Stimulated activated naive CD8-positive, alpha-beta T cell treated with anti-CD3 and anti-CD28 coated beads, Interleukin-15, Interleukin-2, amounts not matched to agents 100 ng/mL and 50 ng/mL, for 24 hours (primary cell): ENCODE measurements at regions not wholly inside any gene's neighbourhood (a gene's known extent, or its start where the extent isn't known, plus 50 kb on each side); places are given as distances from the start of the nearest gene placed in this dataset.

ENCODE experiments used
- H3K27ac Mint-ChIP-seq: one replicate; pipeline ENCODE4 v1.8.0; 2021; ENCODE audit warnings: mild to moderate bottlenecking, mixed read lengths
- H3K27me3 Mint-ChIP-seq: one replicate; pipeline ENCODE4 v1.8.0; 2021; ENCODE audit warnings: mixed read lengths
- H3K36me3 Mint-ChIP-seq: one replicate; pipeline ENCODE4 v1.8.0; 2021; ENCODE audit warnings: low read depth, mixed read lengths
- H3K4me1 Mint-ChIP-seq: one replicate; pipeline ENCODE4 v1.8.0; 2021; ENCODE audit warnings: low read depth, mixed read lengths
- H3K4me3 Mint-ChIP-seq: one replicate; pipeline ENCODE4 v1.8.0; 2021; ENCODE audit warnings: mild to moderate bottlenecking, mixed read lengths
- H3K9me3 Mint-ChIP-seq: one replicate; pipeline ENCODE4 v1.8.0; 2021; ENCODE audit warnings: mixed read lengths

DNA sequence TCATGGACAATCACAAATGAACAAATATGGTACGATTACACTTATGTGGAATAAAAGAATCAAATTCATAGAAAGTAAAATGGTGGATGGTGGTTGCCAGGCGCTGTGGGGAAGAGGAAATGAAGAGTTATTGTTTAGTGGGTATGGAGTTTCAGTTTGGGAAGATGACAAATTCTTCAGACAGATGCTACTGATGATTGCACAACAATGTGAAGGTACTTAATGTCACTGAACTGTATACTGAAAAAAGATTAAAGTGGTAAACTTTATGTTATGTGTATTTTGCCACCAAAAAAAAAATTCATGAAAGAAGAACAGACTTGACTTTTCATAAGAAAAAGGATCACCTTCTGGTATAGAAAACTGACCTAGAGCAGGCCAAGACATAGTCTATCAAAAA, 745.6 kb upstream of the CXADR start:
- H3K4me3 Mint-ChIP-seq: no peak overlapping the region
- H3K36me3 Mint-ChIP-seq: no peaks in the 10 kb centered on the region
- H3K27ac Mint-ChIP-seq: no peak overlapping the region
- no peaks in the 10 kb centered on the region for H3K4me1 Mint-ChIP-seq
- H3K9me3 Mint-ChIP-seq: no peaks in the 10 kb centered on the region
- no peaks in the 10 kb centered on the region for H3K27me3 Mint-ChIP-seq

DNA sequence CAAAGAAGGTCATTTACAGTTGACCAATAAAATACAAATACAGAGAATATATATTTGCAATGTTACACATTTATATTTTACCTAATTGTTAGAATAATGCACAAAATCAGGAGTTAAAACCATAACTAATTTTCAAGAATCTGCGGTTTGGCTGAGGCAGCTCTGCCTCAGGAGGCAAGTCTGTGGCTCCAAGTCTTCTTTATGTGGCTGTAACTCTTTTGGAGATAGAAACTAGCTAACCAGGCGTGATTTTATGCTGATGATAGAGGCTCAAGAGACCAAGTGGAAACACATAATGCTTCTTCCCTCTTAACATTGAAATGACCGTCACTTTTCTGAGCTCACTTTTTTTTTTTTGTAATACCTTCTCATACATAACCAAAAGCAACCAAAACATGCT, 744.7 kb upstream of the CXADR start:
- peaks cover 6% of the 10 kb centered on the region for H3K9me3 Mint-ChIP-seq
- no peaks in the 10 kb centered on the region for H3K27me3 Mint-ChIP-seq
- H3K4me1 Mint-ChIP-seq: no peaks in the 10 kb centered on the region
- no peak overlapping the region for H3K27ac Mint-ChIP-seq
- H3K4me3 Mint-ChIP-seq: no peak overlapping the region
- H3K36me3 Mint-ChIP-seq: no peaks in the 10 kb centered on the region

DNA sequence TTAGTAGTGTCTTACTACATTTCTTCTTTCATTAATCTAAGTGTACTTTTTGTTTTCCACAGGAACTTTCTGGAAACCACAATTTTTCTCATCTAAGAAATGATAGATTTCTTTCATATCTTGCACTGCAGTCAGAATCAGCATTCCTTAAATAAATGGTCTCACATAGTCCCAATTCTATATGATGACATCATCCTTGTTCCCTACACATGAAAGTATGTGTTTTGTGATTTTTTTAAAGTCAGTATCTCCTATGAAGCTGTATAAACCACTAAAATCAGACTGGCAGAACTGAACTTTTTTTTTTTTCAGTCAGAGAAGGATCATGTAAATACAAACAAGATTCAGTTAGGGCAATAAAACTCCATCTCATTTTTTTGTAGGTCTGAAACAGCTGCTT, 742.6 kb upstream of the CXADR start:
- H3K27ac Mint-ChIP-seq: no peak overlapping the region
- H3K27me3 Mint-ChIP-seq: no peaks in the 10 kb centered on the region
- H3K9me3 Mint-ChIP-seq: peaks cover 9% of the 10 kb centered on the region
- H3K4me1 Mint-ChIP-seq: no peaks in the 10 kb centered on the region
- H3K36me3 Mint-ChIP-seq: no peaks in the 10 kb centered on the region
- H3K4me3 Mint-ChIP-seq: no peak overlapping the region

DNA sequence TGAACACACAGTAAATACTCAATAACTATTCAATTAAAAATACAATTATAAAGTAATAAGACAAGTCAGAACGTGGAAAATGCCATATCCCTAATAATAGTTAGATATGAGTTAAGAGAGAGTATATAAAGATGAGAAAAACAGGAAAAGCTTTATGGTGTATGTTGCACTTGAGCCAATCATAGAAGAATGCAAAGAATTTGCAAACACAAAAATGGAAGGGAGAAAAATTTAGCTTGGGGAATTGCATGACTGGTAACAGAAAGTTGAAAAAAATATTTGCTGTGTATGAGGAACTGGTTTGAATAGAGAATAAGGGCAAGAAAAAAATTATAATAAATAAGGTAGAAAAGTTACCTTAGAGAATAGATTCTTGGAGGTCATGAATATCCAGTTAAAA, 739.6 kb upstream of the CXADR start:
- H3K4me3 Mint-ChIP-seq: no peak overlapping the region
- no peaks in the 10 kb centered on the region for H3K36me3 Mint-ChIP-seq
- H3K9me3 Mint-ChIP-seq: peaks cover 15% of the 10 kb centered on the region
- H3K27ac Mint-ChIP-seq: no peak overlapping the region
- H3K4me1 Mint-ChIP-seq: no peaks in the 10 kb centered on the region
- H3K27me3 Mint-ChIP-seq: no peaks in the 10 kb centered on the region

DNA sequence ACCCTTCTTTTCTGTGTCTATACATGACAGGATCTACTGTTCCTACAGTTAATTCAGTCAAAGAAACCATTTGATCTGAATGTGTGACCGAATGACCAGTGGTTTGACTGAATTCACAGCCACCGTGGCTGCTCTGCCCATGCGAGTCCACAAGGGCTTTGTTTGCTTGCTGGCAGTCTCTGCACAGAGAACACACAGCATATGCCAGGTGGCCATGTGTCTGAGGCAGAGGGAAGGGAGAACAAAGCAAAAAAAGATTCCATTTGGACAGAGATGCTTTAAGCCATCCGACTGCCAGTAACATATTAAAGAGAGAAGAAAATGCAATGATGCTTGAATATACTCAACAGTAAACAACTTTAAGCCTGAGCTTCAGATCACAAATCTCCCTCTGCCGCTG, 737.8 kb upstream of the CXADR start:
- peaks cover 18% of the 10 kb centered on the region for H3K9me3 Mint-ChIP-seq
- H3K36me3 Mint-ChIP-seq: no peaks in the 10 kb centered on the region
- H3K27ac Mint-ChIP-seq: no peak overlapping the region

DNA sequence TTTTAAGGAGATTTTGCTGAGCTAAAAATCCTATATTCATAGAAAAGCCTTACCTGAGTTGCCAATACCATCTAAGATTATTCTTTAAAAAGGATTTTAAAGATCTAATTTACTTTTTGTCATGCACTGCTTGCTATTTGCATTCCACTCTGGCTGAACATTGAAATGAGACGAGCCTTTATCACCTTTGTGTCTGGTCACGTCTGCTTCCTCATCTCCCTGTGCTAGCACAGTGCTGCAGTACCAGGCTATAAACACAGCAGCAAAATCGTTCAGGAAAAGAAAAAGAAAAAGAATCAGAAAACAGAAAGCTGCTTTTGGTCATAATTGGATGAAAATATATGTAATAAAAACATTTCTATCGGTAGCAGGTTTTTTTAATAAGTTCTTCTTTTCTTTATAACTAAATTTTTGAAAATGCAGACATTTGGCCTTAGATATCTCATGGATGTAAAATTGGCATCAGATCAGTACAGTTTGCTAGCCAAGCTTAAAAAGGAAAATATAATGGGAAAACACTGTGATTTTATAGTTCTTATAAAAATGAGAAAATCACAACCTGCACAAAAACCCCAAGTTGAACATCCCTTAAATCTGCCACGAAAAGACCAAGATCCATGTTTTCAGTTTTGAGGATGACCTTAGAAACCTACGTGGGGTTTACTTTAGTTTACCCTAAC, 735.7 kb upstream of the CXADR start:
- no peaks in the 10 kb centered on the region for H3K4me1 Mint-ChIP-seq
- H3K9me3 Mint-ChIP-seq: peaks cover 20% of the 10 kb centered on the region
- no peak overlapping the region for H3K27ac Mint-ChIP-seq
- no peak overlapping the region for H3K4me3 Mint-ChIP-seq
- H3K36me3 Mint-ChIP-seq: no peaks in the 10 kb centered on the region
- no peaks in the 10 kb centered on the region for H3K27me3 Mint-ChIP-seq

More for the DNA sequence above, 737.8 kb upstream of the CXADR start:
- H3K4me1 Mint-ChIP-seq: no peaks in the 10 kb centered on the region
- H3K4me3 Mint-ChIP-seq: no peak overlapping the region
- H3K27me3 Mint-ChIP-seq: no peaks in the 10 kb centered on the region

DNA sequence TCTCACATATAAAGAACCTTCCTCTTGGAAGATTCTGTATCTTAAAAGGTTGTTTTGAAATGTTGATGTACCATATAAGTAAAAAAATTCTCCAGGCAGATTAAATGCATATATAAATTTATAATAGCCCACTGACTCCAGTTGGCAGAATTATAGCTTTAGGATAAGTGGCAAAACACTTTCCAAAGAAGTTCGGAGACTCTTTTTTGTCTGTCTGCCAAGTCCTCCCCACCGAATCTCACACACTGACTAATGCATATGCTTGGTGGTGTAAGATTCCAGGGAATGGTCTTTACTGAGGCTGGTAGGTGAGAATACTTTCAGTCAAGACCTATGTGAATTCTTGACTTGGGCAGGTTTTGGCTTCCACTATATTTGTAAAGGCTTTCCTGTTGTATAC, 724.3 kb upstream of the CXADR start:
- Mint-ChIP-seq H3K9me3 (peaks cover 6% of the 10 kb centered on the region), H3K27me3 (no peaks in the 10 kb centered on the region), H3K4me1 (no peaks in the 10 kb centered on the region), H3K36me3 (no peaks in the 10 kb centered on the region), H3K4me3 (no peak overlapping the region), H3K27ac (no peak overlapping the region)

DNA sequence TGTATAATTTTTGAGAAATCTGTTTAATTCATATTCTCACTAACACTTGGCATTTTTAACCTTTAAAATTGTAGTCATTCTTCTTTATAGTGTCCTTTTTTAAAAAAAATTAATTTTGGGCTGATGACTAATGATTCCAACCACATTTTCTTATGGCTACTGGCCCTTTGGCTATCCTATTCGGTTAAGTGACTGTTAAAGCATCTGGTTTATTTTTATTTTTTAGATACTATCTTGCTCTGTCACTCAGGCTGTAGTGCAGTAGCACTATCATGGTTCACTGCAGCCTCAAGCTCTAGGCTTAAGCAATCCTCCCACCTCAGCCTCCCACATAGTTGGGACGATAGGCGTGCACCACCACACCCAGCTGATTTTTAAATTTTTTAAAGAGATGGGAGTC, 723.2 kb upstream of the CXADR start:
- no peaks in the 10 kb centered on the region for H3K4me1 Mint-ChIP-seq
- peaks cover 6% of the 10 kb centered on the region for H3K9me3 Mint-ChIP-seq
- H3K36me3 Mint-ChIP-seq: no peaks in the 10 kb centered on the region
- H3K4me3 Mint-ChIP-seq: no peak overlapping the region
- no peaks in the 10 kb centered on the region for H3K27me3 Mint-ChIP-seq
- H3K27ac Mint-ChIP-seq: no peak overlapping the region

DNA sequence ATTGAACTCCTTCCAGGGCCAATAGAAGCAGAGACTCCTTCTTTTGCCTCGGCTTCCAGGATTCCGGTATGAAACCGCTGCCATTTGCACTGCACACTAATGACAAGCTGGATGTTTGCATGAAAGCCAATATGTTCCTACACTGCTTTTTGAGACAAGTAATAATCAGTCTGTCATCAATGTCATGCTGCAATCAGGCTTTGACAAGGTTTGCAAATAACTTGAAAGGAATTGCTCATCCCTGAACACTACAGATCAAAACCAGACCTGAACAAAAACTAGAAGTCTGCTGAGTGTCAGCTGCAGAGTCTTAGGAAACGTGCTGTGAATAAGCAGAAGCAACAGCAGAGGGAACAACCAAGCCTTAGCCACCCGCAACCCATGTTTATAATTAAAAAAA, 720.7 kb upstream of the CXADR start:
- Mint-ChIP-seq H3K36me3 (no peaks in the 10 kb centered on the region), H3K9me3 (no peaks in the 10 kb centered on the region), H3K4me3 (no peak overlapping the region), H3K27ac (no peak overlapping the region), H3K4me1 (no peaks in the 10 kb centered on the region), H3K27me3 (no peaks in the 10 kb centered on the region)

DNA sequence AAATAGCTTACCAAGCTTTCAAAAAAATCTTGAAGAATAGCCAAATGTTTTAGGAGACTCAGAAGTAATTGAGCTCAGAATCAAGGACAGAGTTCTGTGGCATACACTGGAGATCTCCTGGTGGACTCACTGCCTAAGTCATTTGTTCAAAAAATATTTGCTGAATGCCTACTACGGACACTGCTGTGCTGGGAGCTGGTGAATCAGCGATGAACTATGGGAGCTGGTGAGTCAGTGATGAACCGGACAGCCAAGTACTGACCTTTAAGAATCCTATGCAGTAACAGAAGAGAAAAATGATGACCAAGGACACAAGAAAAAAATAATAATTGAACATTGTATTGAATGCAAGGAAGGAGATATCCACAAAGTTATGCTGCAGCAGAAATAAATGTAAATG, 717.9 kb upstream of the CXADR start:
- H3K4me3 Mint-ChIP-seq: no peak overlapping the region
- H3K4me1 Mint-ChIP-seq: no peaks in the 10 kb centered on the region
- H3K27me3 Mint-ChIP-seq: no peaks in the 10 kb centered on the region
- no peak overlapping the region for H3K27ac Mint-ChIP-seq
- H3K36me3 Mint-ChIP-seq: no peaks in the 10 kb centered on the region
- H3K9me3 Mint-ChIP-seq: no peaks in the 10 kb centered on the region

DNA sequence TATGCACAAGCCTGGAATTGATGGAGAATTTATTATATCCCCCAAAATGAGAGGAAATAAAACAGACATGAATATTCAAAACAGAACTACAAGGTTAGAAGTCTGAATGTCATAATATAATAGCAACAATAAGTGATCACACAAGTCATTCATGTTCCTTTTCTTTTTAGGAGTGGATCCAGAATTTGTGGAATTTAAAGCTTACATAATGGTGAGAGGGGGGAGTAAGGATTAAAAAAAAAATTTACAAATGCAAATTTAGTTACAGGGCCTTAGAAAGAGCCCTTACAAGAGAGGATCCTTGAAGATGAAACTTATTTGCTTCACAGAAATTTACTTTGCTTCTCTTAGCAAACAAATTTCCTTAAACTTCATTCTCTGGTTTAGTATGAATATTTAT, 716.1 kb upstream of the CXADR start:
- no peaks in the 10 kb centered on the region for H3K36me3 Mint-ChIP-seq

DNA sequence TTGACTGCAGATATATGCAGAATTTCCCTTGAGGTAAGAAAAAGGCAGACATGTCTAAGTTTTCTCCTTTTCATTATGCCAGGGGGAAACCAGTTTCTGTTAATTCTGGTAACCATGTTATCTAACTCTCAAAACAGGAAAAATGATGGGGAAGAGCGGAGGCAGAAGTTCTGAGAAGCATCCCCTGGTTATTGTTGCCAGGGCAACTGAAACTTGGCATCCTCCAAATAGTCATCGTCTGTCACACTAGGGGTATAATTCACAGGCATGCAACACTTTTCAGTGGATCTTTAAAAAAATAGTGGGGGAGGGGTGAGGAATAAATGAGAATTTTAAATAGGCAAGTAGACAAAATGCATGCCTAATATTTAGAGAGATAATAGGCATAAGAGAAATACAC, 715.3 kb upstream of the CXADR start:
- Mint-ChIP-seq H3K27me3 (no peaks in the 10 kb centered on the region), H3K4me1 (no peaks in the 10 kb centered on the region), H3K27ac (no peak overlapping the region), H3K36me3 (no peaks in the 10 kb centered on the region), H3K9me3 (peaks cover 4% of the 10 kb centered on the region), H3K4me3 (no peak overlapping the region)

More for the DNA sequence above, 716.1 kb upstream of the CXADR start:
- H3K27me3 Mint-ChIP-seq: no peaks in the 10 kb centered on the region
- no peak overlapping the region for H3K27ac Mint-ChIP-seq
- H3K4me1 Mint-ChIP-seq: no peaks in the 10 kb centered on the region
- H3K4me3 Mint-ChIP-seq: no peak overlapping the region
- peaks cover 4% of the 10 kb centered on the region for H3K9me3 Mint-ChIP-seq

DNA sequence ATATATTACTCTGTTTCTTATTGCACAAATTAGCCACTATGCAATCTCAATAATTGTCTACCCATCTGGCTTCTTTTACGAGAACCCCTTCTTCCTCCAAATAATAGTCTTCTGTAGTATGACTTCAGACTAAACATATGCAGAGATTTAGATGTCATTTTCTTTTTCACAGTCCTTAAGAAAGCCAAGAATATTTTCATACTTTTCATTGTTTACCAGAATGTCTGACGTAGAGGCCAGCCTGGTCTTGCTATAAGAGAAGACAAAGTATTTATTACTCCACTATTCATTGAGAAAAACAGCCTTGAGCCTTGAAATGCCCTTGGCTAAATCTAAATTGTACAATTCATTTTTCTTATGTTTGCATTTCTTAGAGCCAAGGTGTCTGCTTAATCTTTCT, 714.9 kb upstream of the CXADR start:
- H3K36me3 Mint-ChIP-seq: no peaks in the 10 kb centered on the region
- H3K27ac Mint-ChIP-seq: no peak overlapping the region
- H3K4me3 Mint-ChIP-seq: no peak overlapping the region
- peaks cover 4% of the 10 kb centered on the region for H3K9me3 Mint-ChIP-seq
- H3K27me3 Mint-ChIP-seq: no peaks in the 10 kb centered on the region
- H3K4me1 Mint-ChIP-seq: no peaks in the 10 kb centered on the region

DNA sequence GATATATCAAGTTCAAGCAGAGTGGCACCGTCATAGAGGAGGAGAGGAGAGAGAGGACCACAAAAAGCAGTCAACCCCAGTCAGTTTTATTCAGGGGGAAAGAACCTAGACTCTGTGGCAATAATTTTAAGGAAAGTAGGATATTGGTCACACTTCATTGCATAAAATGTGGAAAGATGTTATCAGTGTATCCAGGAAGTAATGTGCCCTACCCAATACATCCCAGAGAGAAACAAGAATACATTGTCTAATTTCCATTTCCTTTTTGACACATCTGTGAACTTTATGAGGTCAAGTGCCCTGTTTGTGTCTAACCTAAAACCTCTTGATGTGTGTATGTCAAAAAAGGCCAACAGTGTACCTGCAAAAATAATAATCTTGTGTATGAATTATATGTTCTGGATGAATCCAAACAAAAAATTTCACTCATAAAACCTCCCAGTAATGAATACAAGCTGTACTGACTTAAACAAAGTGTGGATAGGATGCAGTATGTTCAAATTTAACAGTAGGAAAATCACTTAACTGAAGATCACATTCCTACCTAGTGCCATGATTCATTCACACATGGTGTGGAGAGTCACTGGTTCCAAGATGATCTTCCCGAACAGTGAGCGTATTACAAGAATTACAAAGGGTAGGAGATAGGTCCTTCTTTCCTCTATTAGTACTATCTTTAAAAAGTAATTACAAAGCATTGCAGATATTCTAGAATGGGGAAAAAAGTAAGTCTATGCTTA, 712.1 kb upstream of the CXADR start:
- H3K9me3 Mint-ChIP-seq: peaks cover 17% of the 10 kb centered on the region
- no peaks in the 10 kb centered on the region for H3K4me1 Mint-ChIP-seq
- H3K36me3 Mint-ChIP-seq: no peaks in the 10 kb centered on the region
- H3K27ac Mint-ChIP-seq: no peak overlapping the region
- no peak overlapping the region for H3K4me3 Mint-ChIP-seq
- H3K27me3 Mint-ChIP-seq: no peaks in the 10 kb centered on the region

DNA sequence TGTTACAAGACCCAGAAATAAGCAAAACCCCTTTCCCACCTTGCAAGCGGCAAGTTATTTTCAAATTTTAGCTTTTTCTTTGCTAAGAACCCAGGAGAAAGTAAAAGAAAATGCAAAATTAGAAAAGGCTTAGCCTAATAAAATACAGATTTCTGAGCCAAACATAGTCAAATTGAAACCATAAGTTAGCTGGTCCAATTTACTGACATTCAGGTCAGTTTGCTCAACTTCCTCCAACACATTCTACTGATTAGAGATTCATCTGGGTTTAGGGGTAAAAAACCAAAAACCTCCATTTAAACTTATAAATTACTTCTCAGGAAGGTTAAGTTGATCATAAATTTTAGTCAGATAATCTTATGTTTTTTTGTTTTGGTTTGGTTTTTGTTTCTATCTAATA, 701.8 kb upstream of the CXADR start:
- H3K4me1 Mint-ChIP-seq: no peaks in the 10 kb centered on the region
- no peak overlapping the region for H3K4me3 Mint-ChIP-seq
- no peak overlapping the region for H3K27ac Mint-ChIP-seq
- H3K36me3 Mint-ChIP-seq: no peaks in the 10 kb centered on the region
- no peaks in the 10 kb centered on the region for H3K27me3 Mint-ChIP-seq
- H3K9me3 Mint-ChIP-seq: peaks cover 6% of the 10 kb centered on the region

DNA sequence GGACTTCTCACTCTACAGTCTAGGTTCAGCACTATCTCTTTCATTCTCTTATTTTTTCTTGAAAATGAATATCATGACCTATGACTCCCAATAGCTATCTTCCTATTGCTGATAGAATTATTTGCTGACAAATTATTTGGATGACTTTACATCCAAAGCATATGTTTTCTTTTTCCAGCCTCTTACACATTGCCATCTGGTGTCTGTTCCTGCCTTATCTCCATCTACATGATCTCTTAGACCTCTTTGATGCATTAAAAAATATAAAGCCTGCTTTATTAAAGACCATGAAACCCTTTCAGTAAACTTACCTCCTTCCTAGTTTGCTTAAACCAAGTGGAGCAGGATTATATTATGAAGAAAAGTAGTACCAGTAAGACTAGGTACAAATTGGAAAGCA, 700.9 kb upstream of the CXADR start:
- H3K36me3 Mint-ChIP-seq: no peaks in the 10 kb centered on the region
- H3K4me3 Mint-ChIP-seq: no peak overlapping the region
- H3K4me1 Mint-ChIP-seq: no peaks in the 10 kb centered on the region
- no peaks in the 10 kb centered on the region for H3K27me3 Mint-ChIP-seq
- peaks cover 6% of the 10 kb centered on the region for H3K9me3 Mint-ChIP-seq
- no peak overlapping the region for H3K27ac Mint-ChIP-seq
